HEK293 (cell line): ENCODE measurements at regions not wholly inside any gene's neighbourhood (a gene's known extent, or its start where the extent isn't known, plus 50 kb on each side); places are given as distances from the start of the nearest gene placed in this dataset.

Experiments
- CTCF ChIP-seq: fragments of 450-650 bp; formaldehyde crosslinking; IDR thresholded peaks from 2 replicates; pipeline ENCODE4 v1.5.1; 2016; ENCODE audit warnings: missing biosample characterization, missing genetic modification characterization
- SP2 ChIP-seq: fragments of 450-650 bp; formaldehyde crosslinking; IDR thresholded peaks from 2 replicates; pipeline ENCODE4 v1.5.1; 2016; ENCODE audit warnings: missing biosample characterization, missing genetic modification characterization
- ZBTB1 ChIP-seq: fragments of 450-650 bp; formaldehyde crosslinking; IDR thresholded peaks from 2 replicates; pipeline ENCODE4 v1.5.1; 2016; ENCODE audit warnings: missing biosample characterization, missing genetic modification characterization
- ZNF16 ChIP-seq: fragments of 450-650 bp; formaldehyde crosslinking; IDR thresholded peaks from 2 replicates; pipeline ENCODE4 v1.5.1; 2016; ENCODE audit warnings: low read depth, missing biosample characterization, missing genetic modification characterization
- ZNF362 ChIP-seq: fragments of 450-650 bp; formaldehyde crosslinking; IDR thresholded peaks from 2 replicates; pipeline ENCODE4 v1.5.1; 2016; ENCODE audit warnings: missing biosample characterization, missing genetic modification characterization
- ZNF560 ChIP-seq: fragments of 450-650 bp; formaldehyde crosslinking; IDR thresholded peaks from 2 replicates; pipeline ENCODE4 v1.5.1; 2017; ENCODE audit warnings: missing biosample characterization, missing genetic modification characterization, borderline replicate concordance
- ZNF670 ChIP-seq: fragments of 450-650 bp; formaldehyde crosslinking; IDR thresholded peaks from 2 replicates; pipeline ENCODE4 v1.5.1; 2016; ENCODE audit warnings: missing biosample characterization, missing genetic modification characterization, low read depth
- ZSCAN4 ChIP-seq: fragments of 450-650 bp; formaldehyde crosslinking; IDR thresholded peaks from 2 replicates; pipeline ENCODE4 v1.5.1; 2017; ENCODE audit warnings: missing biosample characterization, missing genetic modification characterization

- no peak for TF ChIP-seq ZNF16
- no peak for TF ChIP-seq CTCF (tag by site-specific recombination)
- TF ChIP-seq ZNF670 (tag by site-specific recombination) = no peak
- no peak for TF ChIP-seq ZNF362 (tag by site-specific recombination)
- no peak for TF ChIP-seq SP2 (tag by site-specific recombination)
- no peak for TF ChIP-seq ZNF560
- no peak for TF ChIP-seq ZBTB1
- TF ChIP-seq ZSCAN4 (tag by site-specific recombination) = no peak
These were observed 1265.3 kb upstream of the ADGRL2 start for GRCh38 chr1:80535466-80535865.
